Activated naive CD4-positive, alpha-beta T cell treated with anti-CD3 and anti-CD28 coated beads for 36 hours (primary cell): ENCODE measurements at regions not wholly inside any gene's neighbourhood (a gene's known extent, or its start where the extent isn't known, plus 50 kb on each side); places are given as distances from the start of the nearest gene placed in this dataset.
"Not testable (repeated sequence)": the region's sequence is repeated elsewhere in the genome, so short reads cannot be mapped to it uniquely, and the experiment has no call there.

Experiments
- CTCF ChIA-PET: fragments of 350-600 bp; sonication (Branson Sonifier 250); formaldehyde crosslinking; loops from one replicate; lab custom pipeline; 2021; ENCODE audit warnings: antibody characterized with exemption; lab: Charles Lee
- DNase-seq: peaks from one replicate; pipeline ENCODE4 v3.0.0-alpha.2; 2020
- H3K27ac Mint-ChIP-seq: one replicate; pipeline ENCODE4 v1.8.0; 2021; ENCODE audit warnings: mild to moderate bottlenecking, mixed read lengths
- H3K27me3 Mint-ChIP-seq: one replicate; pipeline ENCODE4 v1.8.0; 2021; ENCODE audit warnings: low read depth, mixed read lengths
- H3K36me3 Mint-ChIP-seq: one replicate; pipeline ENCODE4 v1.8.0; 2021; ENCODE audit warnings: low read depth, mixed read lengths
- H3K4me1 Mint-ChIP-seq: one replicate; pipeline ENCODE4 v1.8.0; 2021; ENCODE audit warnings: low read depth, mixed read lengths
- H3K4me3 Mint-ChIP-seq: one replicate; pipeline ENCODE4 v1.8.0; 2021; ENCODE audit warnings: mild to moderate bottlenecking, moderate library complexity, mixed read lengths
- H3K9me3 Mint-ChIP-seq: one replicate; pipeline ENCODE4 v1.8.0; 2021; ENCODE audit warnings: mixed read lengths
- intact Hi-C: fragments of 100-400 bp; cut with micrococcal nuclease; formaldehyde crosslinking; loops from one replicate; pipeline ENCODE4 v1.15.1; 2023

GRCh38 chr5:157948738-157949410 lies 89.9 kb upstream of the CLINT1 start:
- H3K27ac Mint-ChIP-seq: no peak overlapping the region
- intact Hi-C loops: loop anchor here (1.0 to 5.0 kb wide), 6 partner anchors 31 to 282 kb away; no protein-coding TSS in a partner anchor
- no peaks in the 10 kb centered on the region for H3K9me3 Mint-ChIP-seq
- CTCF ChIA-PET: interaction anchor here (0.5 to 4.0 kb wide), 40 partner anchors 11 to 1639 kb away, joined by 3 to 75 read pairs (median 4); no protein-coding TSS in a partner anchor
- no peak overlapping the region for H3K4me3 Mint-ChIP-seq
- H3K4me1 Mint-ChIP-seq: peaks cover 4% of the 10 kb centered on the region
- H3K36me3 Mint-ChIP-seq: no peaks in the 10 kb centered on the region
- peaks cover 4% of the 10 kb centered on the region for H3K27me3 Mint-ChIP-seq
- peak; percentile 91 for DNase-seq

GRCh38 chr5:157947156-157947555 lies 88.2 kb upstream of the CLINT1 start:
- H3K27me3 Mint-ChIP-seq: peaks cover 4% of the 10 kb centered on the region
- H3K36me3 Mint-ChIP-seq: no peaks in the 10 kb centered on the region
- CTCF ChIA-PET: no interaction called here
- H3K9me3 Mint-ChIP-seq: no peaks in the 10 kb centered on the region
- DNase-seq: no peak
- no peak overlapping the region for H3K4me3 Mint-ChIP-seq
- peaks cover 4% of the 10 kb centered on the region for H3K4me1 Mint-ChIP-seq
- H3K27ac Mint-ChIP-seq: no peak overlapping the region
- intact Hi-C loops: loop anchor here (5.0 kb wide), 1 partner anchor 280 kb away; no protein-coding TSS in a partner anchor

- H3K27me3 Mint-ChIP-seq, DNase-seq, H3K27ac Mint-ChIP-seq, H3K9me3 Mint-ChIP-seq, H3K36me3 Mint-ChIP-seq, H3K4me3 Mint-ChIP-seq, H3K4me1 Mint-ChIP-seq: not testable (repeated sequence)
- intact Hi-C loops: loop anchor here (5.0 kb wide), 1 partner anchor 279 kb away; no protein-coding TSS in a partner anchor
- CTCF ChIA-PET: interaction anchor here (0.7 kb wide), 1 partner anchor 128 kb away, joined by 3 read pairs; no protein-coding TSS in a partner anchor
Observed at GRCh38 chr5:157945822-157946221, 86.9 kb upstream of the CLINT1 start.

- H3K27ac Mint-ChIP-seq: no peak overlapping the region
- no peak overlapping the region for H3K4me3 Mint-ChIP-seq
- peaks cover 4% of the 10 kb centered on the region for H3K27me3 Mint-ChIP-seq
- H3K4me1 Mint-ChIP-seq: peaks cover 4% of the 10 kb centered on the region
- no peaks in the 10 kb centered on the region for H3K9me3 Mint-ChIP-seq
- DNase-seq: no peak
- CTCF ChIA-PET: no interaction called here
- intact Hi-C loops: loop anchor here (5.0 kb wide), 1 partner anchor 278 kb away; no protein-coding TSS in a partner anchor
- H3K36me3 Mint-ChIP-seq: no peaks in the 10 kb centered on the region
Observed at GRCh38 chr5:157944938-157945337, 86.0 kb upstream of the CLINT1 start.

GRCh38 chr5:157944077-157944633 lies 85.2 kb upstream of the CLINT1 start:
- no peak overlapping the region for H3K27ac Mint-ChIP-seq
- DNase-seq: no peak
- intact Hi-C loops: no loop called here
- peaks cover 4% of the 10 kb centered on the region for H3K4me1 Mint-ChIP-seq
- CTCF ChIA-PET: no interaction called here
- H3K36me3 Mint-ChIP-seq: no peaks in the 10 kb centered on the region
- no peak overlapping the region for H3K4me3 Mint-ChIP-seq
- no peaks in the 10 kb centered on the region for H3K9me3 Mint-ChIP-seq
- H3K27me3 Mint-ChIP-seq: peaks cover 4% of the 10 kb centered on the region

- no peak overlapping the region for H3K27ac Mint-ChIP-seq
- H3K4me3 Mint-ChIP-seq: no peak overlapping the region
- CTCF ChIA-PET: interaction anchor here (0.6 to 1.3 kb wide), 2 partner anchors 18 to 122 kb away, joined by 3 read pairs; no protein-coding TSS in a partner anchor
- H3K36me3 Mint-ChIP-seq: no peaks in the 10 kb centered on the region
- no peaks in the 10 kb centered on the region for H3K9me3 Mint-ChIP-seq
- DNase-seq: no peak
- intact Hi-C loops: no loop called here
- no peaks in the 10 kb centered on the region for H3K27me3 Mint-ChIP-seq
- H3K4me1 Mint-ChIP-seq: no peaks in the 10 kb centered on the region
Observed at GRCh38 chr5:157942595-157942994, 83.7 kb upstream of the CLINT1 start.

GRCh38 chr5:157941616-157942015 lies 82.7 kb upstream of the CLINT1 start:
- CTCF ChIA-PET: no interaction called here
- no peaks in the 10 kb centered on the region for H3K27me3 Mint-ChIP-seq

GRCh38 chr5:157938101-157938500 lies 79.2 kb upstream of the CLINT1 start:
- H3K4me3 Mint-ChIP-seq, H3K27ac Mint-ChIP-seq, H3K27me3 Mint-ChIP-seq, intact Hi-C loops, H3K4me1 Mint-ChIP-seq, DNase-seq, H3K36me3 Mint-ChIP-seq: not testable (repeated sequence)
- CTCF ChIA-PET: interaction anchor here (1.1 kb wide), 1 partner anchor 12 kb away, joined by 3 read pairs; no protein-coding TSS in a partner anchor
- peaks cover 11% of the 10 kb centered on the region for H3K9me3 Mint-ChIP-seq

More at GRCh38 chr5:157941616-157942015, 82.7 kb upstream of the CLINT1 start:
- H3K4me1 Mint-ChIP-seq: no peaks in the 10 kb centered on the region
- no peak for DNase-seq
- no peak overlapping the region for H3K4me3 Mint-ChIP-seq
- intact Hi-C loops: no loop called here
- no peaks in the 10 kb centered on the region for H3K9me3 Mint-ChIP-seq
- no peak overlapping the region for H3K27ac Mint-ChIP-seq
- H3K36me3 Mint-ChIP-seq: no peaks in the 10 kb centered on the region

- H3K4me3 Mint-ChIP-seq, H3K36me3 Mint-ChIP-seq, H3K27me3 Mint-ChIP-seq, H3K27ac Mint-ChIP-seq, DNase-seq, H3K4me1 Mint-ChIP-seq, intact Hi-C loops: not testable (repeated sequence)
- peaks cover 11% of the 10 kb centered on the region for H3K9me3 Mint-ChIP-seq
- CTCF ChIA-PET: interaction anchor here (0.6 to 0.7 kb wide), 4 partner anchors 12 to 163 kb away, joined by 3 to 4 read pairs (median 3); no protein-coding TSS in a partner anchor
Observed at GRCh38 chr5:157936776-157937501, 78.0 kb upstream of the CLINT1 start.

GRCh38 chr5:157934600-157934999 lies 75.7 kb upstream of the CLINT1 start:
- DNase-seq: no peak
- CTCF ChIA-PET: interaction anchor here (1.0 to 1.3 kb wide), 3 partner anchors 15 to 118 kb away, joined by 3 to 4 read pairs (median 3); no protein-coding TSS in a partner anchor
- H3K4me3 Mint-ChIP-seq: no peak overlapping the region
- H3K9me3 Mint-ChIP-seq: peaks cover 11% of the 10 kb centered on the region
- H3K4me1 Mint-ChIP-seq: no peaks in the 10 kb centered on the region
- intact Hi-C loops: no loop called here
- H3K27me3 Mint-ChIP-seq: no peaks in the 10 kb centered on the region
- H3K27ac Mint-ChIP-seq: no peak overlapping the region
- H3K36me3 Mint-ChIP-seq: no peaks in the 10 kb centered on the region

GRCh38 chr5:157933005-157933404 lies 74.1 kb upstream of the CLINT1 start:
- Mint-ChIP-seq H3K27me3 (no peaks in the 10 kb centered on the region), H3K9me3 (peaks cover 11% of the 10 kb centered on the region), H3K4me1 (no peaks in the 10 kb centered on the region), H3K36me3 (no peaks in the 10 kb centered on the region), H3K27ac (no peak overlapping the region), H3K4me3 (no peak overlapping the region)
- CTCF ChIA-PET: interaction anchor here (1.3 to 3.0 kb wide), 2 partner anchors 16 to 116 kb away, joined by 4 to 10 read pairs; no protein-coding TSS in a partner anchor
- no peak for DNase-seq
- intact Hi-C loops: no loop called here

- Mint-ChIP-seq H3K36me3 (no peaks in the 10 kb centered on the region), H3K9me3 (peaks cover 11% of the 10 kb centered on the region), H3K27ac (no peak overlapping the region), H3K27me3 (no peaks in the 10 kb centered on the region), H3K4me3 (no peak overlapping the region), H3K4me1 (no peaks in the 10 kb centered on the region)
- no peak for DNase-seq
- CTCF ChIA-PET: interaction anchor here (0.6 to 3.0 kb wide), 2 partner anchors 12 to 18 kb away, joined by 3 to 10 read pairs; no protein-coding TSS in a partner anchor
- intact Hi-C loops: no loop called here
Observed at GRCh38 chr5:157930710-157931109, 71.8 kb upstream of the CLINT1 start.
